T-helper 9 cell (primary cell): ENCODE measurements at regions not wholly inside any gene's neighbourhood (a gene's known extent, or its start where the extent isn't known, plus 50 kb on each side); places are given as distances from the start of the nearest gene placed in this dataset.

Source experiments
- DNase-seq: peaks from one replicate; pipeline ENCODE4 v3.0.0-alpha.2; 2020

GRCh38 chr2:2981000-2981399, 396.6 kb downstream of the EIPR1 start:
- no peak for DNase-seq

- no peak for DNase-seq
Measured at GRCh38 chr2:2974982-2975381, 402.6 kb downstream of the EIPR1 start.

GRCh38 chr2:2960441-2961133, 417.0 kb downstream of the EIPR1 start:
- DNase-seq: no peak

GRCh38 chr2:2950403-2950952, 427.1 kb downstream of the EIPR1 start:
- no peak for DNase-seq

- no peak for DNase-seq
Measured at GRCh38 chr2:2947406-2947805, 430.2 kb downstream of the EIPR1 start.

GRCh38 chr2:2942906-2943305, 434.7 kb downstream of the EIPR1 start:
- no peak for DNase-seq

GRCh38 chr2:2942225-2942624, 435.4 kb downstream of the EIPR1 start:
- DNase-seq: no peak

GRCh38 chr2:2941205-2941604, 436.4 kb downstream of the EIPR1 start:
- no peak for DNase-seq

- no peak for DNase-seq
Measured at GRCh38 chr2:2940702-2941101, 436.9 kb downstream of the EIPR1 start.

GRCh38 chr2:2940061-2940460, 437.6 kb downstream of the EIPR1 start:
- no peak for DNase-seq

GRCh38 chr2:2939078-2939795, 438.4 kb downstream of the EIPR1 start:
- DNase-seq: no peak

- no peak for DNase-seq
Measured at GRCh38 chr2:2938481-2938880, 439.1 kb downstream of the EIPR1 start.

GRCh38 chr2:2935445-2936149, 442.0 kb downstream of the EIPR1 start:
- no peak for DNase-seq

- no peak for DNase-seq
Measured at GRCh38 chr2:2933426-2933825, 444.2 kb downstream of the EIPR1 start.

- DNase-seq: no peak
Measured at GRCh38 chr2:2932692-2933305, 444.8 kb downstream of the EIPR1 start.

- no peak for DNase-seq
Measured at GRCh38 chr2:2932189-2932588, 445.4 kb downstream of the EIPR1 start.

- no peak for DNase-seq
Measured at GRCh38 chr2:2931318-2932075, 446.1 kb downstream of the EIPR1 start.

- DNase-seq: no peak
Measured at GRCh38 chr2:2930841-2931240, 446.8 kb downstream of the EIPR1 start.

- DNase-seq: no peak
Measured at GRCh38 chr2:2926858-2927175, 450.8 kb downstream of the EIPR1 start.

- DNase-seq: no peak
Measured at GRCh38 chr2:2926009-2926857, 451.4 kb downstream of the EIPR1 start.

- DNase-seq: no peak
Measured at GRCh38 chr2:2922156-2922555, 455.5 kb downstream of the EIPR1 start.
